Calu3 (cell line): ENCODE measurements at regions not wholly inside any gene's neighbourhood (a gene's known extent, or its start where the extent isn't known, plus 50 kb on each side); places are given as distances from the start of the nearest gene placed in this dataset.

Experiments used
- BruUV-seq: library from RNA; stranded (reverse); fragments of 400-500 nt; replicated peaks from 2 replicates; lab custom pipeline; 2021; lab: Mats Ljungman, UMichigan
- CTCF ChIA-PET: fragments of 300-600 bp; sonication (Branson Sonifier 250); formaldehyde crosslinking; loops from one replicate; lab custom pipeline; 2022; ENCODE audit warnings: antibody characterized with exemption; lab: Charles Lee
- DNase-seq: peaks from one replicate; pipeline ENCODE4 v3.0.0; 2022
- H3K27ac Mint-ChIP-seq: one replicate; pipeline ENCODE4 v1.8.0; 2022; ENCODE audit warnings: mixed read lengths; ENCODE audit not compliant: unreplicated experiment
- H3K27me3 Mint-ChIP-seq: one replicate; pipeline ENCODE4 v1.8.0; 2022; ENCODE audit warnings: mixed read lengths; ENCODE audit not compliant: unreplicated experiment
- H3K36me3 Mint-ChIP-seq: one replicate; pipeline ENCODE4 v1.8.0; 2022; ENCODE audit warnings: mild to moderate bottlenecking, moderate library complexity, mixed read lengths; ENCODE audit not compliant: insufficient read depth, unreplicated experiment
- H3K4me1 Mint-ChIP-seq: one replicate; pipeline ENCODE4 v1.8.0; 2022; ENCODE audit warnings: mild to moderate bottlenecking, low read depth, mixed read lengths; ENCODE audit not compliant: unreplicated experiment
- H3K4me3 Mint-ChIP-seq: one replicate; pipeline ENCODE4 v1.8.0; 2022; ENCODE audit warnings: mild to moderate bottlenecking, low read depth, moderate library complexity, mixed read lengths; ENCODE audit not compliant: unreplicated experiment
- H3K9me3 Mint-ChIP-seq: one replicate; pipeline ENCODE4 v1.8.0; 2022; ENCODE audit warnings: low read depth, mixed read lengths; ENCODE audit not compliant: unreplicated experiment
- CTCF ChIP-seq: fragments of 200-600 bp; IDR thresholded peaks from one replicate; pipeline ENCODE4 v1.8.0; 2022; ENCODE audit warnings: antibody characterized with exemption; ENCODE audit not compliant: unreplicated experiment
- intact Hi-C: fragments of 100-400 bp; cut with micrococcal nuclease; formaldehyde crosslinking; loops from one replicate; pipeline ENCODE4 v1.10.0; 2022; ENCODE audit not compliant: unreplicated experiment

DNA sequence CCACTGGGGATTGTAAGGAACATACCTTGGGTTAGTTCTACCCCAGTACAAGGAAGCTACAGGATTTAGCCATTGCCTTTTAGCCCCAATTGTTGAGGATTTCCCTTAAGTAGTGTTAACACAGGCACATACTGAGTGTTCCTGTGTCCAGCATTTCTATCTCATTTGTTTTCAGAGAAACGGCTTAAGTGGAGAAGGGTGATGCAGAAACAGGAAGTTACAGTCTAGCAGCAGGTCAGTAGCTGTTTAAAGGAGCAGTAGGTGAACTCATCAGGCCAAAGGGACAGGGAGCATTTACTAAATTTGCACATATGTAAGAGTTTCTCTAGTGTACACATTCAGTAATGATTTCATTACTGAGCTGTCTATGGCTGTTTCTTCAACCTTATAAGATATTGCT lies 644.2 kb upstream of the GJE1 start:
- no peak overlapping the region for H3K27ac Mint-ChIP-seq
- no TSS peak for BruUV-seq
- no peak for TF ChIP-seq CTCF
- H3K9me3 Mint-ChIP-seq = peaks cover 2% of the 10 kb centered on the region
- no peak overlapping the region for H3K4me3 Mint-ChIP-seq
- H3K27me3 Mint-ChIP-seq = no peaks in the 10 kb centered on the region
- H3K36me3 Mint-ChIP-seq = no peaks in the 10 kb centered on the region
- no peak for DNase-seq
- H3K4me1 Mint-ChIP-seq = no peaks in the 10 kb centered on the region
- CTCF ChIA-PET = interaction anchor here (0.6 kb wide), 1 partner anchor 1573 kb away, joined by 3 read pairs; no protein-coding TSS in a partner anchor
- intact Hi-C loops = no loop called here

DNA sequence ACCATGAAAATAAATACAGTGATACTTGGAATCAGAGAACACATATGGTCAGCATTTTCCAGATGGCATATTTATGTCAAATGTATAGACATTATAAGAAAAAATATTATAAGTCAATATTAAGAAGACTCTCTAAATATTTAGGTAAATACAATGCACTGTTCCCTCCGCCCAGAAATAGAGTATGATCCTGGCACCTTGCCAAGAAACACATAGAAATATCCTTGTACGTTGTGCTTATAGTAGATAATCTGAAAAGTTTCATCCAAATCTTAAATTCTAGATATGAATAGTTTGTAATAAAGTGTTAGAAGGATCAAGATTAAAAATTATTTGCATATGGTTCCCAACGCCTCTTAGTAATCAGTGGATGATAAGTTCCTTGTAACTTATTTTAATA lies 645.8 kb upstream of the GJE1 start:
- intact Hi-C loops = no loop called here
- no peaks in the 10 kb centered on the region for H3K27me3 Mint-ChIP-seq
- no peak overlapping the region for H3K4me3 Mint-ChIP-seq

DNA sequence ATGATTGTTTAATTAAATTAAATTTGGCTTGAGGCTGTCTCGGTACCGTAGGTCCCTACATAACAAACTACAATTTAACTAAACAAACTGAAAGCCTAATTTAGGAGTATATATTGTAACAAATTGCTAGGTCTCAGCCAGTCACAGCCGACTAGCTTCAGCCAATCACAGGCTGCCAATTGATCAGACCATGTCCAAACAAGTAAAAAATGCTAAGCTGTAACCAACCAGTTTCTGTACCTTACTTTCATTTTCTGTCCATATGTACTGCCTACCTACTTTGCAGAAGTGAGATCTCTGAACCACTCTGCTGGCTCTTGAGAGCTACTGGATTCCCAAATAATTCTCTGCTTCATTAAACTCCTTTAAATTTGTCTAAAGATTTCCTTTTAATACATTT lies 648.0 kb upstream of the GJE1 start:
- DNase-seq = no peak
- Mint-ChIP-seq H3K36me3 (no peaks in the 10 kb centered on the region), H3K27me3 (no peaks in the 10 kb centered on the region), H3K4me1 (no peaks in the 10 kb centered on the region), H3K27ac (no peak overlapping the region), H3K9me3 (peaks cover 2% of the 10 kb centered on the region), H3K4me3 (no peak overlapping the region)
- no TSS peak for BruUV-seq
- TF ChIP-seq CTCF = no peak
- CTCF ChIA-PET = no interaction called here
- intact Hi-C loops = no loop called here

More for the DNA sequence above, 645.8 kb upstream of the GJE1 start:
- DNase-seq = no peak
- Mint-ChIP-seq H3K9me3 (peaks cover 2% of the 10 kb centered on the region), H3K27ac (no peak overlapping the region), H3K36me3 (no peaks in the 10 kb centered on the region), H3K4me1 (no peaks in the 10 kb centered on the region)
- CTCF ChIA-PET = no interaction called here
- no peak for TF ChIP-seq CTCF
- no TSS peak for BruUV-seq

DNA sequence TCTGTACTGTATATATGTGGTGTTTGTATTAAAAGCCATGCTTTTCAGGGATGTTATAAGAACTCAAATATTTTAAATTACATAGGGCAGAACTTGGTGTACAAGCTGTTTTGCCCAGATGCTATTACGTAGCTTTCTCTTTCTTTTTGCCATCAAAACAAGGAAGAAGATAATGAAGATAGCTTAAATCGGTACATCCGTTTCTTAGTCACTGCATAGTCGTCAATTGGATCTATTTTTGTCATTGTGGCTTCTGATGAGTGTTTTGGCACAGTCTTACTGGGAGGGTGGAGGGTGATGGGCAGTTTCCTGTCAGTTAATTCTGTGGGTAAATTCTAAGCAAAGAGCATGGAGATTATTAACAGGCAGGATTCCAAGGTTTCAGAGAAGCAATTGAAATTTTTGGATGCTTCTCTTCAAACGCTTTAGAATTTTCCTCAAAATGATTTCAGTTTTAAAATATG lies 649.1 kb upstream of the GJE1 start:
- no peak overlapping the region for H3K27ac Mint-ChIP-seq
- H3K27me3 Mint-ChIP-seq = no peaks in the 10 kb centered on the region
- no peaks in the 10 kb centered on the region for H3K4me1 Mint-ChIP-seq
- no TSS peak for BruUV-seq
- H3K9me3 Mint-ChIP-seq = peaks cover 8% of the 10 kb centered on the region
- CTCF ChIA-PET = no interaction called here
- no peak for DNase-seq
- H3K4me3 Mint-ChIP-seq = no peak overlapping the region
- TF ChIP-seq CTCF = no peak
- intact Hi-C loops = no loop called here
- no peaks in the 10 kb centered on the region for H3K36me3 Mint-ChIP-seq
